GM19328 (cell line): ENCODE measurements at regions not wholly inside any gene's neighbourhood (a gene's known extent, or its start where the extent isn't known, plus 50 kb on each side); places are given as distances from the start of the nearest gene placed in this dataset.

Experiments used
- ATAC-seq: cut with Tn5 transposase; IDR thresholded peaks from one replicate; pipeline ENCODE4 v1.9.1; 2021; ENCODE audit warnings: mild to moderate bottlenecking, moderate library complexity; ENCODE audit not compliant: unreplicated experiment

- ATAC-seq = no peak
Observed at GRCh38 chr4:111770514-111770913, 374.7 kb upstream of the FAM241A start.

DNA sequence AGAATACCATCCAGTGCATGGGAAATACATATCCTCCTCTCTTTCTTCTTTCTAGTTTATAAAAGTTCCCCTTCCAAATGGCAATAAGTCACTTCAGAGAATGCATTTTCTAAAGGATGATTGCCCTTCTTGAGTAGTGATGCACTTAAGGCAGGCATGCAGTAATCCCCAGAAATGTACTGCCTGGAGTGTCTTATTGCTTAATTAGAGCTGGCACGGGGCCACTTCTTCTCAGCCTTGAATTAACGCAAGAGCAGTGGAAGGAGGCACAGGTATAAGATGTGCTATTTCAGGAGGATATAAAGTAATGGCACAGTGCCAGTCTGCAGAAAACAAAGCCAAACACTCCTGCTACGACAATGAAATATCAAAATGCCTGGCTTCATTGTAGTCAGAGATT is 371.4 kb upstream of the FAM241A start:
- ATAC-seq = no peak

- ATAC-seq = no peak
Observed at GRCh38 chr4:111775556-111776297, 369.5 kb upstream of the FAM241A start.

- ATAC-seq = no peak
Observed at GRCh38 chr4:111776561-111776960, 368.7 kb upstream of the FAM241A start.

- no peak for ATAC-seq
Observed at GRCh38 chr4:111778543-111778942, 366.7 kb upstream of the FAM241A start.

DNA sequence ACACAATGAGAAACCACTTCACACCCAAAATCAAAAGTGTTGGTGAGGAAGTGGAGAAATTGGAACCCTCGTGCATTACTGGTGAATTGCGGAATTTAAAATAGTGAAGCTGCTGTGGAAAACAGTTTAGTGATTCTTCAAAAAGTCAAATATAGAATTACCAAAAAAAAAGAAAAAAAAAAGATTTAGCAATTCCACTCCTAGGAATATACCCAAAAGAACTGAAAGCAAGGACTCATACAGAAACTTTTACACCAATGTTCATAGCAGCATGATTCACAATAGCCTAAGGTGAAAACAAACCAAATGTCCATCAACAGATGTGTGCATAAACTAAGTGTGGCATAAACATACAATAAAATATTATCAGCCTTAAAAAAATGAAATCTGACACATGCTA is 364.3 kb upstream of the FAM241A start:
- no peak for ATAC-seq

DNA sequence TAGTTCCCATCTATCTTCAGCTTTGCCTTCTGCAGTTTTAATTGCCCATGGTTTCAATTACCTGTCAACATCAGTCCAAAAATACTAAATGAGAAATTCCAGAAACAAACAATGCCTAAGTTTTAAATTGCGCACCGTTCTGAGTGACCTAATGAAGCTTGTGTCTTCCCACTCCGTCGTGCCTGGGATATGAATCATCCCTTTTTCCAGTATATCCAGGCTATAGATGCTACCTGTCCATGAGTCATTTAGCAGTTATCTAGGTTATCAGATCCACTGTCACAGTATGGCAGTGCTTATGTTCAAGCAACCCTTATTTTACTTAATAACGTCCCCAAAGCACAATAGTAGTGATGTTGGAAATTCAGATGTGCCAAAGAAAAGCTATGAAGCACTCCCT is 363.6 kb upstream of the FAM241A start:
- ATAC-seq = no peak

GRCh38 chr4:111788099-111788498 is 357.2 kb upstream of the FAM241A start:
- ATAC-seq = no peak

- no peak for ATAC-seq
Observed at GRCh38 chr4:111789901-111790640, 355.2 kb upstream of the FAM241A start.

GRCh38 chr4:111792632-111793031 is 352.6 kb upstream of the FAM241A start:
- ATAC-seq = no peak

GRCh38 chr4:111793433-111794091 is 351.7 kb upstream of the FAM241A start:
- ATAC-seq = no peak

GRCh38 chr4:111797455-111798163 is 347.6 kb upstream of the FAM241A start:
- ATAC-seq = no peak

DNA sequence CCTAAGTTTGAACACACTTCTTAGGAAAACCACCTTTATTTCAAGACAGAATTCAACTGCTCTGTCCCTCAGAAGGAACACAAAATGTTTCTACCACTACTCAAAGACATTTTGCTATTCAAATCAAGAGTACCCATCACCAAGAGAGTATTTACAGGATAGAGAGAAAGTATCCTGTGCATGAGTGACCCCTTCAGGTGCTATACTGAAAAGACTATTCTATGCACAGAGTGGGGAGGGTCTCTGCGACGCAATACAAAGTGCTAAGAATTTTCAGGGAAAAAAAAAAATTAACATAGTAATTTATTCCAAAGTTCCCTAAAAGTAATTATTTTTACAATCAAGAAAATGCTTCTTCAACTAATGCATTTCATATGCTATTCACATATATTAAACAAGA is 346.4 kb upstream of the FAM241A start:
- no peak for ATAC-seq

GRCh38 chr4:111800551-111800950 is 344.7 kb upstream of the FAM241A start:
- no peak for ATAC-seq

GRCh38 chr4:111802191-111802590 is 343.1 kb upstream of the FAM241A start:
- ATAC-seq = no peak

DNA sequence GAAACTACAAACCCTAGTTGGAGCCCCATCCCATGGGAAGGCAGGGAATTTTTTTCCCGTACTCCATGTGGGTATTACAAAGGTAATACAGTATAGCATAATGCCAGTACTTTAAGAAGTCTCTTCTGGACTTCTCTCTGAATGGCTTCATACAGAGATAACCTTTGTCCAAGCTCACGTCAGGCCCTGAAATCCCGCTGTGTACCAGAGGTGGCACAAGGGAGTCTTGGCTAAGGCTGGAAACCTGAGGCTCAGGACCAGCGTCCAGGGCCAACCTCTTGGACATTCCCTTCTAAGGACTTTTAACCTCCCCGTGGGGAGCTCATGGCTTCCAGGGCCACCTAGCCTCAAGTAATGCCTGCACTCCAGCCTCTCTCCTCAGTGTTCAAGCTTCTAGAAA is 338.9 kb upstream of the FAM241A start:
- no peak for ATAC-seq

- ATAC-seq = no peak
Observed at GRCh38 chr4:111807576-111807975, 337.7 kb upstream of the FAM241A start.

DNA sequence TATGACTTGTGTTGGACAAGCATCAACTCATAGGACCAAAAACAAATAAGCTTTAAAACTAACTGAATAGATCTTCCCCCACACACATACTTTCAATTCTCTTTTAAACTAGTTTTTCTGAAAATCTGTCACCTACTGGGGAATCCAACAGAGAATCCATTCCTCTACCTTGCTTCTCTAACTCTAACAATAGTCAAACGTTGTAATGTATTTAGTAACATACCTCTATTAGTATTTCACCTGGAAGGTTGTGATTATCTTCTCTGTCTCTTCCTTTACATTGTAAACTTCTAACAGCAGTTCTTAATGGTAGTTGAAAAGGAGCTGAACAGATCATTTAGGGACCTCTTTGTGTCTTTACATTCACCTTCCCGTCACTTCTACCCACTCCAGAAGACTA is 337.1 kb upstream of the FAM241A start:
- no peak for ATAC-seq

DNA sequence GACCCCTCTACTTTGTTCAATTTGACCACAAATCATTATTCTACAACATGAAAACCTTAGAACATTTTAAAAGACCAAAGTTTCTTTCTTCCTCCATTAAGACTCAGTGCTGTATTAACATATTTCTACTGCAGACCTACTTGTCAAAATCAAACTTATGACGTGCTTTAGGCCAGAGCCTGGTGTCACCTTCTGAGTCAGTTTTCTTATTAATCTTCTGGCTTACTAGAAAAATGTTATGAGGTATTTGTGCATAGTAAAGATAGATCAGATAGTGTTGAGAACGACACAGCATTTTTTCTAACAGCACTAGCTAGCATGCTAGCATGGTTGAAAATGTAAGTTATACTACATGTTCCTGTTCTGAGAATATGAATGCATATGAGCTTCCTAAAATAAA is 333.6 kb upstream of the FAM241A start:
- no peak for ATAC-seq

DNA sequence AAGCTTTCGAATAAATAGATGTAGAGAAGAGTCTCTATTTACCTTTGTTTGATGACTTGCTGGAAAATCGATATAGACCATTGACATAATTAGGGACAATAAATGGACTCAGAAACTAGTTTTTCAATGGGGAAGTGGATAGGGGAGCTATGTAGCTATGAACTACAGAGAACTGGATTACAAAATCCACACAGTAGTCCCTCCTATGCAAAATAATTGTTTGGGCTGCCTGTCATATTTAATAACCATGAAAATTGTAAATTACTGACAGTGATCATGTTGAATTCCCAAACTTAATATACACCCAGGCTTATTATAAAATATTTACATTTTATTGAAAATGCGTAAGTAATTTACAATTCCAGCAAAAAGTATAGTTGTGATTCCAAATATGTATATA is 333.1 kb upstream of the FAM241A start:
- no peak for ATAC-seq

- ATAC-seq = no peak
Observed at GRCh38 chr4:111812760-111813159, 332.5 kb upstream of the FAM241A start.
